Urinary bladder (tissue), 3 donors: ENCODE measurements at regions not wholly inside any gene's neighbourhood (a gene's known extent, or its start where the extent isn't known, plus 50 kb on each side); places are given as distances from the start of the nearest gene placed in this dataset.
"Not testable (repeated sequence)": the region's sequence is repeated elsewhere in the genome, so short reads cannot be mapped to it uniquely, and the experiment has no call there.

ENCODE experiments used
- DNase-seq: peaks from one replicate; pipeline ENCODE4 v3.0.0-alpha.2; 2015; ENCODE audit errors: extremely low spot score
- H3K27ac ChIP-seq: one replicate; pipeline ENCODE4 v1.5.1; 2013; ENCODE audit warnings: low read depth, mild to moderate bottlenecking, moderate library complexity
- H3K36me3 ChIP-seq: one replicate; pipeline ENCODE4 v1.6.1; 2013; ENCODE audit warnings: mild to moderate bottlenecking, moderate library complexity; ENCODE audit not compliant: insufficient read depth
- H3K4me1 ChIP-seq: one replicate; pipeline ENCODE4 v1.6.1; 2013; ENCODE audit warnings: mild to moderate bottlenecking, moderate library complexity; ENCODE audit not compliant: insufficient read depth
- H3K4me3 ChIP-seq: one replicate; pipeline ENCODE4 v1.5.1; 2013; ENCODE audit warnings: low read depth, low read length
- WGBS: extraction: QIAGEN DNeasy Blood & Tissue Kit; methylation state at CpG from one replicate; pipeline ENCODE4 v1.1.7; 2013; 5-methylcytosine and 5-hydroxymethylcytosine counted together
- donor health status: healthy with polysubstance abuse.
- donor health status: healthy.

DNA sequence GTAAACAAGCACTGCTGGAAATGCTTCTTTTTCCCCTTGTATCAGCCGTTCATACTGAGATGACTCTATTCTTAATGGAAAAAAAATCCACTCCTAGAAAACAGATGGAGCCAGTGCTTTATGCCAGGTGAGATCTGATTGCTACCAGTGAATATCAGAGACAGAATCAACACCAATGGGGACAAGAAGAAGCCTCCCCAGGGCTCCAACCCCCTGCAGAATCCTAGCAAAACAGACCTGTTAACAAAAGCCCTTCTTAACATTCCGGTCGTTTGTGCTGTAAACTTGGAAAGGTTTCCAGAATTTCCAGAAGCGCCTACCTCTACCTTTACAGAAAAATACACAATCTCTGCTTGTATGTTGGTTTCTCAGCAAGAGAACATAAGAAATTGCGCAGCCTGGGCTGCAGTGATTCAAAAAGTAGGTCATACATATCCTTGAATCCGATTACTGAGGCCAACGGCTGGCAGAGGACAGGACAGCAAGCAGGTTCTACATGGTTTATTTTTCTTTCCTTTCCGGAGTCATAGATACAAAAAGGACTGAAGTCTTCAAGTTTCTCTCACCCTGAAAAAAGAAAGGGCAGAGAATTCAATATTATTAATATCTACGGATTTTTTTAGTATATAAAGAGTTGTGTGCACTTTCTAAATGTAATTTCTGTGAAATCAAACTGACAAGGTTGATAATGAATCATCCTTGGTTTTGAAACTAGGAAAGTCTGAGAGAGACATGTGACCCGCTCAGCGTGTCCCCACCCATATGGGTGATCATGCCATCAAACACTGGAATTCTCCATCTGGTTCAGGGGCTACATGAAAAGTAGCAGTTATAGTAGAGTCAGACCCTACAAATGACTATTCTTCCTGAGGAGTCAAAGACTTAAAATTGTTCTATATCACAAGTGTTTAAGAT is 266.7 kb upstream of the MGAT5 start:
- Histone ChIP-seq H3K27ac (no peak overlapping the region), H3K4me1 (no peaks in the 10 kb centered on the region), H3K36me3 (no peaks in the 10 kb centered on the region), H3K4me3 (no peak overlapping the region)
- 70% methylated on average over 11 of the region's 11 CpGs for WGBS
- DNase-seq: no peak

DNA sequence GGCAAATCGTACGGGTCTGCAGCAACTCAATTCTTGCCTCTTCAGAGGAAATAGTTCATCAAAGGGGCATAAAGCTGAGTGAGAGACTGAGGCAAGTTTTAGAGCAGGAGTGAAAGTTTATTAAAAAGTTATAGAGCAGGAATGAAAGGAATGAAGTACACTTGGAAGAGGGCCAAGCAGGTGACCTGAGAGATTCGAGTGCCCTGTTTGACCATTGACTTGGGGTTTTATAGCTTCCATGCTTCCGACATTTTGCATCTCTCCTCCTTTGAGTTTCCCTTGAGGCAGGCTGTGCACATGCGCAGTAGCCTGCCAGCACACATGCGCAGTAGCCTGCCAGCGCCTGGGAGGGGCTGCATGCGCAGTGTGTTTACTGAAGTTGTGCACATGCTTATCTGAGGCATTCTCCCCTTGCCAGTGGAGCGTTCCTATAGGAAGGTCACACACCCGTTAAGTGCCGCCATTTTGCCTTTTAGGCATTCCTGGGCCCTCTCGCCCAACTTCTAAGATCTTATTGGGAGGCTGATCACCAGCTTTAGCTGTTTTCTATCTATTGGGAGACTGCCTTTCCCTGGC is 265.5 kb upstream of the MGAT5 start:
- 87% methylated on average over 12 of the region's 12 CpGs for WGBS
- Histone ChIP-seq H3K27ac (no peak overlapping the region), H3K36me3 (no peaks in the 10 kb centered on the region), H3K4me3 (no peak overlapping the region), H3K4me1 (no peaks in the 10 kb centered on the region)
- no peak for DNase-seq

DNA sequence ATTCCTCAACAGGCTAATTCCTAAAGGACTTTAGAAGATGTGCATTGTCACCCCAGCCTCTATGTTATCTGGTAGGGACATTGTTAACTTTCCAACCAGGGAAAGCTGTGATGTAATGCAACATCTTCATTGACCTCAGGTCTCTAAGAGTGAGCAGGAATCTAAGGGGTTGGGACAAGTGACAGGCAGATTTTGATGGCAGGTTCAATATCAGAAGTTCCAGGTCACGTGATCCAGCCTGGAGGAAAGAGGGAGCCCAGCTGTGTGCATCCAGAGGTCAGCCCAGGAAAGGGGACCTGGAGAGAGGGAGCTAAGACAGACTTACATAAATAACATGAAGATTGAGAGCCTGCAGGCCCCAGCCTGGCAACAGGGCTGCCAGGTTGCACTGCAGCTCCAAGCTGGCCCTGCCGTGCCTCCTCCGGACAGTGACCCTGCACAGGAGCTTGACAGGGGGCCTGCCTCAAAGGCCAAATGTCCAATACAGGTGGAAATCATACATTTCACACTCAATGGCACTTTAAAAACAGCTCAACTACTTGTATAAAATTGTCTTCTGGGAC is 262.2 kb upstream of the MGAT5 start:
- no peak overlapping the region for H3K27ac ChIP-seq
- WGBS: 75% methylated on average over 3 of the region's 3 CpGs
- H3K36me3 ChIP-seq: no peaks in the 10 kb centered on the region
- H3K4me3 ChIP-seq: no peak overlapping the region
- no peak for DNase-seq
- H3K4me1 ChIP-seq: no peaks in the 10 kb centered on the region

- no peak overlapping the region for H3K27ac ChIP-seq
- no peak for DNase-seq
- no peaks in the 10 kb centered on the region for H3K36me3 ChIP-seq
- H3K4me1 ChIP-seq: no peaks in the 10 kb centered on the region
- WGBS: 83% methylated on average over 1 of the region's 1 CpG
- no peak overlapping the region for H3K4me3 ChIP-seq
Measured at GRCh38 chr2:133992454-133992853, 261.4 kb upstream of the MGAT5 start.

GRCh38 chr2:133993160-133993559 is 260.7 kb upstream of the MGAT5 start:
- 23% methylated on average over 3 of the region's 3 CpGs for WGBS
- no peaks in the 10 kb centered on the region for H3K36me3 ChIP-seq
- no peak overlapping the region for H3K27ac ChIP-seq
- no peaks in the 10 kb centered on the region for H3K4me1 ChIP-seq
- DNase-seq: no peak
- H3K4me3 ChIP-seq: no peak overlapping the region

DNA sequence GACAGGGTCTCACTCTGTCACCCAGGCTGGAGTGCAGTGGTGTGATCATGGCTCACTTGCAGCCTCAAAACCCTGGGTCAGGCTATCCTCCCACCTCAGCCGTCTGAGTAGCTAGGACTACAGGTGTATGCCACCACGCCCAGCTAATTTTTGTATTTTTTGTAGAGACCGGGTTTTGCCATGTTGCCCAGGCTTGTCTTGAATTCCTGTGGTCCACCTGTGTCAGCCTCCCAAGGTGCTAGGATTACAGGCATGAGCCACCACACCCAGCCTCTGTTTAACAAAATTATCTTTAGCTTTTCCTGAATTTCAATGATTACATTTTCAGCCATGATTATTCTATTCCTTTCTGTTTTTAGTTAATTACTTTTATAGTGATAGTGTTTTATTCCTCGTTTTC is 255.1 kb upstream of the MGAT5 start:
- not testable (repeated sequence) for H3K4me1 ChIP-seq, DNase-seq, H3K36me3 ChIP-seq, H3K27ac ChIP-seq, H3K4me3 ChIP-seq
- 85% methylated on average over 4 of the region's 4 CpGs for WGBS

DNA sequence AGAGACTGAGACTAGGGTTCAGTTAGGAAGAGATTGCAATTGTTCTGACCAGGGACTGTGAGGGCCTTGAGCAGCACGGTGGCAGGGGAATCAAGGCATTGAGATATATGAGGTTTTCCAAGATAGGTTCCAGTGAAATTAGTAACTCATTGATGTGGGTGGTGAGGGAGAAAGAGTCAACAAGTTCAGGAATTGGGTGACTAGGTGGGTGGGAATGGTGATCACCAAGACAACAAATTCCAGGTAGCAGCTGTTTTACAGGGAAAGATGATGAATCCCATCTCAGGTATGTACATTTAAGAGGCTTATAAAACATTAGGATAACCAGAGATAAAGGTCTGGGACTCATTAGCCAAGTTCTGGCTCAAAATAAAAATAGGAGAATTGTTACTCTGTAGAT is 251.5 kb upstream of the MGAT5 start:
- H3K27ac ChIP-seq: no peak overlapping the region
- H3K4me3 ChIP-seq: no peak overlapping the region
- DNase-seq: no peak
- WGBS: 88% methylated on average over 1 of the region's 1 CpG
- no peaks in the 10 kb centered on the region for H3K4me1 ChIP-seq
- no peaks in the 10 kb centered on the region for H3K36me3 ChIP-seq

- H3K27ac ChIP-seq: no peak overlapping the region
- DNase-seq: no peak
- H3K36me3 ChIP-seq: no peaks in the 10 kb centered on the region
- no peak overlapping the region for H3K4me3 ChIP-seq
- 0% methylated on average over 1 of the region's 1 CpG for WGBS
- H3K4me1 ChIP-seq: no peaks in the 10 kb centered on the region
Measured at GRCh38 chr2:134002921-134003320, 251.0 kb upstream of the MGAT5 start.

- DNase-seq: no peak
- Histone ChIP-seq H3K36me3 (no peaks in the 10 kb centered on the region), H3K4me1 (no peaks in the 10 kb centered on the region), H3K4me3 (no peak overlapping the region), H3K27ac (no peak overlapping the region)
- 87% methylated on average over 1 of the region's 1 CpG for WGBS
Measured at GRCh38 chr2:134004467-134004866, 249.4 kb upstream of the MGAT5 start.

DNA sequence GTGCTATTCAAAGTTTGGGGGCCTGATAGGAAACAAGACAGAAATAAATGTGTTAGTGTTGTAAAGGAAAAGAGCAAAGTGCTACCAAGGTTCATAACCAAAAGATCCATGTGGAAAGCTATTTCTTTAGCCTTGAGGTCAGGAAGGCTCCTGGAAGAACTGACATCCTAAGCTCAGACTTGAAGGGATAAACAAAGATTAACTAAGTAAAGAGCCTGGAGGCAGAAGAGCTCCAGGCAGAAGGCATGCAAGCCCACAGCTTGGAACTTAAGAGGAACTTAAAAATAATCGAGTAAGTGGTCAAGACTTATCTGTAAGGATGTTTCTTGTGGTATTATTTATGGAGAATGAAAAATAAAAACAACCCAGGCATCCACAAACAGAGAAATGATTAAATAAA is 245.0 kb upstream of the MGAT5 start:
- Histone ChIP-seq H3K36me3 (no peaks in the 10 kb centered on the region), H3K4me3 (no peak overlapping the region), H3K4me1 (no peaks in the 10 kb centered on the region), H3K27ac (no peak overlapping the region)
- 22% methylated on average over 1 of the region's 1 CpG for WGBS
- DNase-seq: no peak

DNA sequence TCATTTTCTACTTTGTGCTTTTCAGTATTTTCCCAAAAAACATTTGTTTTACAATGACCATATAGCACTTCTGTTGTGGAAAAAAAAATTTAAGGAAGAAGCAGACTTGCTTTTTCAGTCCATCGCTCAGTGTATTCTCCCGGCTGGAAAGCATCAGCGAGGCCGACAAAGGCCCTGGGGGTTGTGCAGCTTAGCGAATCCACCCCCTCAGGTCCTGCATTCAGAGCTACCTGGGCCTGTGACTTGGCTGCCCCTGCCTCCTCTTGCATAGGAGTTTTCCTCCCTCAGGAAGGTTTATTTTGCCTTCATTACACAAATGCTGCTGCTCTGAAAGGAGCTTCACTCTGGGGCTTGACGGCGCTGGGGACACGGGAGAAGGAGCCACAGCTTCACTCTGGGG is 244.4 kb upstream of the MGAT5 start:
- Histone ChIP-seq H3K4me3 (no peak overlapping the region), H3K36me3 (no peaks in the 10 kb centered on the region), H3K27ac (no peak overlapping the region), H3K4me1 (no peaks in the 10 kb centered on the region)
- DNase-seq: no peak
- WGBS: 92% methylated on average over 8 of the region's 8 CpGs

DNA sequence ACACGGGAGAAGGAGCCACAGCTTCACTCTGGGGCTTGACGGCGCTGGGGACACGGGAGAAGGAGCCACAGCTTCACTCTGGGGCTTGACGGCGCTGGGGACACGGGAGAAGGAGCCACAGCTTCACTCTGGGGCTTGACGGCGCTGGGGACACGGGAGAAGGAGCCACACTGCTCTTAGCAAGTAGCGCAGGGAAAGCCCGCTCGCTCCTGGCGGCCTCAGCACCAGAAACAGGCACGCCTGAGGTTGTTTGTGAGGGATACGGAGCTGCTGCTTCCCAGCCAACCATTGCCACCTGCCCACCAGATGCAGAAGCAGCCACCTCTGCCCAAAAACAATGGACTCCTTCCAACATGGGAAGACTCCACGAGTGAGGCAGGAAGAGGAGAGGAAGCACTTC is 244.0 kb upstream of the MGAT5 start:
- H3K4me3 ChIP-seq, H3K36me3 ChIP-seq, DNase-seq, H3K27ac ChIP-seq, H3K4me1 ChIP-seq: not testable (repeated sequence)
- 89% methylated on average over 11 of the region's 17 CpGs for WGBS

GRCh38 chr2:134011936-134012586 is 241.8 kb upstream of the MGAT5 start:
- WGBS: 68% methylated on average over 6 of the region's 6 CpGs
- Histone ChIP-seq H3K36me3 (no peaks in the 10 kb centered on the region), H3K27ac (no peak overlapping the region), H3K4me1 (no peaks in the 10 kb centered on the region), H3K4me3 (no peak overlapping the region)
- DNase-seq: no peak
